Heart right ventricle (tissue), 16 donors: ENCODE measurements at regions not wholly inside any gene's neighbourhood (a gene's known extent, or its start where the extent isn't known, plus 50 kb on each side); places are given as distances from the start of the nearest gene placed in this dataset.

Experiments
- ATAC-seq, 8 donors: fragments of 200-7000 bp; cut with Tn5 transposase; one replicate each; pipeline ENCODE4 v1.9.1; 2020; ENCODE audit warnings: mild to moderate bottlenecking in 8 of 8, moderate library complexity in 8 of 8, moderate number of reproducible peaks in 1 of 8
- DNase-seq, 2 donors: peaks; one replicate each; pipeline ENCODE4 v3.0.0-alpha.2; 2020
- H3K27ac ChIP-seq, 10 donors: fragments of 200-600 bp; sonication (generic) in 2 of 10; one replicate each; pipeline versions ENCODE4 v1.5.0 to v1.8.0; 2020 to 2022; ENCODE audit warnings: mild to moderate bottlenecking in 3 of 10
- H3K27me3 ChIP-seq, 7 donors: fragments of 200-600 bp; one replicate each; pipeline ENCODE4 v1.8.0; 2021 to 2022; ENCODE audit warnings: mild to moderate bottlenecking in 2 of 7
- H3K36me3 ChIP-seq, 9 donors: fragments of 200-600 bp; sonication (generic) in 1 of 9; one replicate each; pipeline versions ENCODE4 v1.5.0 to v1.8.0; 2020 to 2022; ENCODE audit warnings: mild to moderate bottlenecking in 2 of 9
- H3K4me1 ChIP-seq, 9 donors: fragments of 200-600 bp; sonication (generic) in 1 of 9; one replicate each; pipeline versions ENCODE4 v1.5.0 to v1.8.0; 2020 to 2022; ENCODE audit warnings: mild to moderate bottlenecking in 4 of 9
- H3K4me3 ChIP-seq, 10 donors: fragments of 200-600 bp; sonication (generic) in 2 of 10; one replicate each; pipeline versions ENCODE4 v1.5.0 to v1.8.0; 2020 to 2022; ENCODE audit warnings: mild to moderate bottlenecking in 7 of 10, moderate library complexity in 2 of 10
- H3K9me3 ChIP-seq, 11 donors: fragments of 200-600 bp in 10 of 11; sonication (generic) in 2 of 11; one replicate each; pipeline versions ENCODE4 v1.5.0 to v1.8.0; 2013 to 2022; ENCODE audit warnings: mild to moderate bottlenecking in 2 of 11, control low read depth in 1 of 11, moderate library complexity in 1 of 11
- WGBS, 2 donors: extraction: QIAGEN DNeasy Blood & Tissue Kit; methylation state at CpG; one replicate each; pipeline ENCODE4 v1.1.7; 2013; ENCODE audit warnings: inconsistent platforms in 1 of 2; 5-methylcytosine and 5-hydroxymethylcytosine counted together
- intact Hi-C, 10 donors: fragments of 100-400 bp; cut with DNase I; formaldehyde crosslinking; loops; one replicate each; pipeline versions ENCODE4 v1.11.1 to v1.14.2; 2022
- TF ChIP-seq, protein P1 (sequence below), 9 donors: fragments of 200-600 bp; sonication (generic) in 2 of 9; IDR thresholded peaks; one replicate each; pipeline versions ENCODE4 v1.5.0 to v1.8.0; 2021 to 2022; ENCODE audit warnings: antibody characterized with exemption in 9 of 9, mild to moderate bottlenecking in 5 of 9, moderate library complexity in 1 of 9
- donor health status: Arrhythmogenic right ventricular cardiomyopathy.
- donor health status: ischemic (EF 13 %, LVEDD 7.1; RV severe dilation, severe dysfunction).
- donor health status: healthy with polysubstance abuse.
- donor health status: DM: no; HTN: yes; CAD: no.
- donor health status: DM: no; HTN: no; CAD: no.
- donor health status: ischemic (EF 25% LVEDD 6.9; RV normal size, moderate dysfunction).
- donor health status: ischemic (EF 25% LVEDD 5.7; RV mildly dilated, moderate dysfunction).
- donor health status: healthy.
- donor health status: DM: yes; HTN: yes; CAD: no.
- donor health status: Ischemic cardiomyopathy.
- donor health status: ischemic (EF 35%, LVEDD 5.7; RV mildly dilated, moderate dysfunction).
- donor health status: nonischemic (EF 11% LVEDD 7.7; RV severe dilation, severe dysfunction).
- donor health status: DM: yes; HTN: yes; CAD: no.
- donor health status: PGD.
- donor health status: ischemic (EF 29% LVEDD 5.4; RV normal size, mild dysfunction).
- donor health status: nonischemic (EF 23%, LVEDD 6.1; RV moderate dilation, normal function).

DNA sequence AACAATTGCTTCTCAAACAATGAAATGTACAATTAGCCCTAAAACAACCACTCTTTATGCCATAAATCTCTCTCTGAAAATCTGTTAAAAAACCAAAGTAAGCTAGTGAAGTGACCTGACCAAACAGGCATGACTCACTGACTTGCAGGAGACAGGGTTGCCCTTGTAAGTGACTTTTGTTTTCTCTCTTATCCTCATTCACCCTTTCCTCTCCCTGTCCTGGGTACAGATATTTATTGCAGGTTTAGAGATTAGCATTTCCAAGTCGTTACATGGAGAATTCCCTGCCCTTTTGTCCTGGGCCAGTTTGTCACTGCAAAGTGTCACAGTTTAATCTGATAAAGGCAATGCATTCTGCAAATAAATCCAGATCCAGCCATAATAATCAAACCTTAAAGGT, 484.2 kb downstream of the IRX1 start:
- no peak for ATAC-seq
- peaks cover 0 to 15% (median 0%) of the 10 kb centered on the region in 11 donors for H3K9me3 ChIP-seq
- intact Hi-C loops, result no loop called here
- H3K4me3 ChIP-seq, result no peak overlapping the region
- TF ChIP-seq, protein P1, sequence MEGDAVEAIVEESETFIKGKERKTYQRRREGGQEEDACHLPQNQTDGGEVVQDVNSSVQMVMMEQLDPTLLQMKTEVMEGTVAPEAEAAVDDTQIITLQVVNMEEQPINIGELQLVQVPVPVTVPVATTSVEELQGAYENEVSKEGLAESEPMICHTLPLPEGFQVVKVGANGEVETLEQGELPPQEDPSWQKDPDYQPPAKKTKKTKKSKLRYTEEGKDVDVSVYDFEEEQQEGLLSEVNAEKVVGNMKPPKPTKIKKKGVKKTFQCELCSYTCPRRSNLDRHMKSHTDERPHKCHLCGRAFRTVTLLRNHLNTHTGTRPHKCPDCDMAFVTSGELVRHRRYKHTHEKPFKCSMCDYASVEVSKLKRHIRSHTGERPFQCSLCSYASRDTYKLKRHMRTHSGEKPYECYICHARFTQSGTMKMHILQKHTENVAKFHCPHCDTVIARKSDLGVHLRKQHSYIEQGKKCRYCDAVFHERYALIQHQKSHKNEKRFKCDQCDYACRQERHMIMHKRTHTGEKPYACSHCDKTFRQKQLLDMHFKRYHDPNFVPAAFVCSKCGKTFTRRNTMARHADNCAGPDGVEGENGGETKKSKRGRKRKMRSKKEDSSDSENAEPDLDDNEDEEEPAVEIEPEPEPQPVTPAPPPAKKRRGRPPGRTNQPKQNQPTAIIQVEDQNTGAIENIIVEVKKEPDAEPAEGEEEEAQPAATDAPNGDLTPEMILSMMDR (IDR thresholded peaks at IDR 0.05), result no peak
- H3K36me3 ChIP-seq, result no peaks in the 10 kb centered on the region
- H3K27me3 ChIP-seq, result peaks cover 0 to 28% (median 0%) of the 10 kb centered on the region in 7 donors
- 6 to 10% methylated on average over 1 of the region's 1 CpG for WGBS, 2 donors
- H3K4me1 ChIP-seq, result no peaks in the 10 kb centered on the region
- no peak overlapping the region for H3K27ac ChIP-seq
- DNase-seq, result no peak

DNA sequence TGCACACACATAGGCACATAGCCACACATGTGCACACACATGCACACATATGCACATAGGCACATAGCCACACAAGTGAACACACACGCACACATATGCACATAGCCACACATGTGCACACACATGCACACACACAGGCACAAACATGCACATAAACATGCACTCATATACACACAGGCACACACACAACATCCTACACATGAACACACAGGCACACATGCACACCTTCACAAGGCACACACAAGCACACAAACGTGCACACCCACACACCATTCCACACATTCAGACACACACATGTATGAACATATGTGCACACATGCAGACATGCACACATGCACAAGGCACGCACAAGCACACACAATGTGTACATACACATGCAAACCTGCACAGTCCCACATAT, 484.7 kb downstream of the IRX1 start:
- no peak for DNase-seq
- peaks cover 0 to 28% (median 0%) of the 10 kb centered on the region in 7 donors for H3K27me3 ChIP-seq
- no peak overlapping the region for H3K4me3 ChIP-seq
- TF ChIP-seq, protein P1 (IDR thresholded peaks at IDR 0.05), result no peak
- no peak for ATAC-seq
- H3K27ac ChIP-seq, result no peak overlapping the region
- peaks cover 0 to 10% (median 0%) of the 10 kb centered on the region in 11 donors for H3K9me3 ChIP-seq
- no peaks in the 10 kb centered on the region for H3K36me3 ChIP-seq
- 88 to 94% methylated on average over 3 of the region's 3 CpGs for WGBS, 2 donors
- intact Hi-C loops, result no loop called here
- no peaks in the 10 kb centered on the region for H3K4me1 ChIP-seq

DNA sequence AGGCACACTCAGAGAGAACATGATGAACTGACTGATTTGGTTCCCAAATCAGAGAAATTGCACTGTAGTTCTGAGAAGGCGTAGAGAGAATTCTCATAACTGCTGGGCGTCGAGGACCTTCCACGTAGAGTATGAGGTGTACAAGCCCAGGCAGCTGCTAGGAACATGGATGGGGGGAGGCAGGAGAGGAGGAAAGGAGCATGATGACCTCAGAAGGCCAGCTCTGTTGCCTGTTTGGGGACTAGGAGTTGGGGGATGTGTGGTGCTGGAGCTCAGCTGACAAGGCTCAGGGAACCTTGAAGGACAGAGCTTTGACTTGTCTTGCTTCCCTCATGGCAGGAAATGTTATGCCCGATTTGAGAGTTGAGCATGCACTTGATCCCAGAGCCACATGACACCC, 485.4 kb downstream of the IRX1 start:
- Histone ChIP-seq H3K9me3 (peaks cover 0 to 3% (median 0%) of the 10 kb centered on the region in 11 donors), H3K27ac (no peak overlapping the region), H3K4me1 (no peaks in the 10 kb centered on the region), H3K27me3 (peaks cover 0 to 28% (median 0%) of the 10 kb centered on the region in 7 donors), H3K36me3 (no peaks in the 10 kb centered on the region), H3K4me3 (no peak overlapping the region)
- TF ChIP-seq, protein P1 (IDR thresholded peaks at IDR 0.05), result no peak
- WGBS, 2 donors, result 88 to 89% methylated on average over 5 of the region's 5 CpGs
- DNase-seq, result no peak
- ATAC-seq, result no peak
- intact Hi-C loops, result no loop called here

DNA sequence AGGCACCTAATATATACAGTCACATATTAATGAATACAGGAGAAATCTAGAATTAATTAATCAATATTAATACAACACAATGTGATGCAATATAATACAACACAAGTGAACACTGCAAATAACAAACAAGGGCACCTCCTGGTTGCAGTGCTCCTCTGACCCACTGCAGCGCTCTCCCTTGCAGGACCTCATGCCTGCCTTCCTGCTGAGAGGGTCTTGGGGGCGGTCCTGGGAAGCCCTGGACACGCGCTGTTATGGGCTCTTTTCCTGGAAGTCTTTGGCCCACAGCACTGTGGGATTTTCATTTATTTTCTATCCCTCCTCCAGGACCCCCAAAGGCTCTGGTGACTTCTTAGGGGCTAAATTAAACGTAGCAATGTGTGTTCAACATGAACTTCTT, 485.8 kb downstream of the IRX1 start:
- Histone ChIP-seq H3K36me3 (no peaks in the 10 kb centered on the region), H3K27me3 (peaks cover 0 to 28% (median 0%) of the 10 kb centered on the region in 7 donors), H3K9me3 (no peaks in the 10 kb centered on the region), H3K4me3 (no peak overlapping the region), H3K4me1 (no peaks in the 10 kb centered on the region), H3K27ac (no peak overlapping the region)
- ATAC-seq (no peak), DNase-seq (no peak)
- intact Hi-C loops, result no loop called here
- WGBS, 2 donors, result 61 to 67% methylated on average over 5 of the region's 5 CpGs
- TF ChIP-seq, protein P1 (IDR thresholded peaks at IDR 0.05), result no peak
